ENCODE measurements at regions not wholly inside any gene's neighbourhood (a gene's known extent, or its start where the extent isn't known, plus 50 kb on each side); places are given as distances from the start of the nearest gene placed in this dataset.

DNA sequence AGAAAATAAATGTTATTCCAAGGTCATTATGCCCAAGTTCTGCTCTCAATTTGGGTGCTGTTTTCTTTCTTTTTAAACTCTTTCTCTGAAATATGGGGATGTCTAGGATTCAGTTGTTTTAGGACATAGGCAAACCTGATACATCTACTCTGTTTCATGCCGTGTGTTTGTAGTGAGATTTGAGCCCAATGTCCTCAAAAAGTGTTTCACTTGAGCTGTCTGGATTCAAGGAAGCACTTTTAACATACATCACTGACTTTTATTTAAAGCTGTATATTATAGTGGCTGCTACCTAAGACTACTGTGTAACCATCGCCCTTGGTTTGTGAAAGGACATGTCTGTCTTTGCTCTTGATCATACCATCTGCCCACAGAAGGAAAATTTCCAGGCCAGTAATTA, 709.3 kb upstream of the STXBP6 start:
- Mint-ChIP-seq H3K4me3 (no peak overlapping the region), H3K36me3 (no peaks in the 10 kb centered on the region), H3K4me1 (no peaks in the 10 kb centered on the region), H3K9me3 (peaks cover under 1% of the 10 kb centered on the region), H3K27ac (no peak overlapping the region), H3K27me3 (ENCODE audit: low read depth) (no peaks in the 10 kb centered on the region)
- DNase-seq (ENCODE audit: low spot score in 2 of 2, unreplicated experiment in 2 of 2) = no peak
- TF ChIP-seq, protein P1, sequence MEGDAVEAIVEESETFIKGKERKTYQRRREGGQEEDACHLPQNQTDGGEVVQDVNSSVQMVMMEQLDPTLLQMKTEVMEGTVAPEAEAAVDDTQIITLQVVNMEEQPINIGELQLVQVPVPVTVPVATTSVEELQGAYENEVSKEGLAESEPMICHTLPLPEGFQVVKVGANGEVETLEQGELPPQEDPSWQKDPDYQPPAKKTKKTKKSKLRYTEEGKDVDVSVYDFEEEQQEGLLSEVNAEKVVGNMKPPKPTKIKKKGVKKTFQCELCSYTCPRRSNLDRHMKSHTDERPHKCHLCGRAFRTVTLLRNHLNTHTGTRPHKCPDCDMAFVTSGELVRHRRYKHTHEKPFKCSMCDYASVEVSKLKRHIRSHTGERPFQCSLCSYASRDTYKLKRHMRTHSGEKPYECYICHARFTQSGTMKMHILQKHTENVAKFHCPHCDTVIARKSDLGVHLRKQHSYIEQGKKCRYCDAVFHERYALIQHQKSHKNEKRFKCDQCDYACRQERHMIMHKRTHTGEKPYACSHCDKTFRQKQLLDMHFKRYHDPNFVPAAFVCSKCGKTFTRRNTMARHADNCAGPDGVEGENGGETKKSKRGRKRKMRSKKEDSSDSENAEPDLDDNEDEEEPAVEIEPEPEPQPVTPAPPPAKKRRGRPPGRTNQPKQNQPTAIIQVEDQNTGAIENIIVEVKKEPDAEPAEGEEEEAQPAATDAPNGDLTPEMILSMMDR (IDR thresholded peaks at IDR 0.05; ENCODE audit: unreplicated experiment) = no peak

DNA sequence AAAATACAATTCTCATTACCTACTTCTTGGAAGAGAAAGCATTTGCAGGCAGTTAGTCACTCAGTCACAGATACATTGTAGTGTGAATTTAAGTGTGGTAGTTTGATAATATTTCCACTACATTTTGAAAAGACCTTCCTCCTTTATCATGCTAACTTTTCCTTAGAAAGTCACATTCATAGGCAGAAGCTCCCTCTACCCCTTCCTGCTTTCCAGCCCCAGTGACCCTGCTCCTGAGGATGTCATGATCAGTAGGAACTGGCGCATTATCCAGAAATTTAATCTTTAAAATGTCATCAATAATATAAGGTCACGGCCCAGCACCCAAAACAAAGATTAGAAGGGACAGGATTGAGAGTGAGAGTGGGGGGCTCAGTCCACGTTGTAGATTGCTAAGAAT, 707.4 kb upstream of the STXBP6 start:
- no peaks in the 10 kb centered on the region for H3K36me3 Mint-ChIP-seq
- H3K4me1 Mint-ChIP-seq = no peaks in the 10 kb centered on the region
- no peaks in the 10 kb centered on the region for H3K9me3 Mint-ChIP-seq
- H3K4me3 Mint-ChIP-seq = no peak overlapping the region
- no peak overlapping the region for H3K27ac Mint-ChIP-seq
- no peaks in the 10 kb centered on the region for H3K27me3 Mint-ChIP-seq (ENCODE audit: low read depth)
- no peak for DNase-seq (ENCODE audit: low spot score in 2 of 2, unreplicated experiment in 2 of 2)
- TF ChIP-seq, protein P1 (IDR thresholded peaks at IDR 0.05; ENCODE audit: unreplicated experiment) = no peak

DNA sequence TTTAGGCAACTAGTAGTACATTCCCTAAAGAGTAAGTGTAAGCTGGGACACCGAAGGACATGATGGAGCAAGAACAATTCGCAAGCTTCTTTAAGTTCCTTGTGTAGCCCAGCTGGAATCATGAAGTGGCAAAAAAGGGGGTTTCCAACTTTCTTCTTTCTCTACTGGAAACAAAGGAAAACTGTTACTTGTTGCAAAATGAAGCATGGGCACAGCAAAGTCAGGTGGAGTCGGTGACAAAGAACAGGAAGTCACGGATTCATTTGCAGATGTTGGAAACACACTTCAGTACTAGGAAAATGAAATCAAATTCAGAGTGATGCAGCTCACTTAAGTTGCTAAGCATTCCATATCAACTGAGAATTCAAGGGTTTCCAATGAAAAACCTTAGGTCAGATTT, 706.9 kb upstream of the STXBP6 start:
- no peaks in the 10 kb centered on the region for H3K9me3 Mint-ChIP-seq
- H3K4me3 Mint-ChIP-seq = no peak overlapping the region
- TF ChIP-seq, protein P1 (IDR thresholded peaks at IDR 0.05; ENCODE audit: unreplicated experiment) = no peak
- no peak for DNase-seq (ENCODE audit: low spot score in 2 of 2, unreplicated experiment in 2 of 2)
- H3K27me3 Mint-ChIP-seq (ENCODE audit: low read depth) = no peaks in the 10 kb centered on the region
- H3K27ac Mint-ChIP-seq = no peak overlapping the region
- H3K36me3 Mint-ChIP-seq = no peaks in the 10 kb centered on the region
- H3K4me1 Mint-ChIP-seq = no peaks in the 10 kb centered on the region

DNA sequence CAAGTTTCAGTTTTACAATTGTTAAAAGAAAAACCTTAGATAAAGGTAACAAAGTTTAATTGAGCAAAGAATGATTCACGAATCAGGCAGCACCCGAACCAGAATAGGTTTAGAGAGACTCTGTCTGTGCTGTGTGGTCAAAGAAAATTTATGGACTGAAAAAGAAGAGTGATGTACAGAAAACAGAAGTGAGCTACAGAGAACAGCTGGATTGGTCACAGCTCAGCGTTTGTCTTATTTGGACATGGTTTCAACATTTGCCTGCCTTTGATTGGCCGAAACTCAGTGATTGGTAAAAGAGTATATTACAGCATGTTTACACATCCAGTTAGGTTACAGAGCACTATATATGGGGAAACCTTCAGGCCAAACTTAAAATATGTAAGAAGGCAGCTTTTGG, 703.2 kb upstream of the STXBP6 start:
- H3K9me3 Mint-ChIP-seq = no peaks in the 10 kb centered on the region
- no peak overlapping the region for H3K4me3 Mint-ChIP-seq
- no peaks in the 10 kb centered on the region for H3K4me1 Mint-ChIP-seq
- no peaks in the 10 kb centered on the region for H3K27me3 Mint-ChIP-seq (ENCODE audit: low read depth)
- no peak for DNase-seq (ENCODE audit: low spot score in 2 of 2, unreplicated experiment in 2 of 2)
- H3K36me3 Mint-ChIP-seq = no peaks in the 10 kb centered on the region
- TF ChIP-seq, protein P1 (IDR thresholded peaks at IDR 0.05; ENCODE audit: unreplicated experiment) = no peak
- H3K27ac Mint-ChIP-seq = no peak overlapping the region

DNA sequence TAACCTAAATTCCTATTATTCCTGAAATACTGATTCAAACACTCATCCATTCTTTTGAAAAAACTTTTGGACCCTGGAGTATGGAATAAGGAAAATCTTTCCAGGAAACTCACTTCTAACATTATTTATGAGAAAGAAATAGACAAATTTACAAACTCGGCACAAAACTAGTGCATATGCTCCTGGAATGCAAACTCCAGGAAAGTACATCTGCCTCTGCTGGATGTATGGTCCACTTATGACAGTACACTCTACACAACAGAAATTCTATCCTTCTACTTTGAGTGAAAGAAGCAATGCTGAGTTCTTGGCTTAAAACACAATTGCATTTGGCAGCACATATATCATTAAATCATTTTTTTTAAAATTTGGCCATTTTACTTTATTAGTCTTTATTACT, 700.5 kb upstream of the STXBP6 start:
- H3K27me3 Mint-ChIP-seq (ENCODE audit: low read depth) = no peaks in the 10 kb centered on the region
- no peaks in the 10 kb centered on the region for H3K36me3 Mint-ChIP-seq
- no peak for DNase-seq (ENCODE audit: low spot score in 2 of 2, unreplicated experiment in 2 of 2)
- TF ChIP-seq, protein P1 (IDR thresholded peaks at IDR 0.05; ENCODE audit: unreplicated experiment) = no peak
- peaks cover 5% of the 10 kb centered on the region for H3K9me3 Mint-ChIP-seq
- H3K4me1 Mint-ChIP-seq = no peaks in the 10 kb centered on the region
- H3K27ac Mint-ChIP-seq = no peak overlapping the region
- no peak overlapping the region for H3K4me3 Mint-ChIP-seq
